Stimulated activated CD4-positive, alpha-beta T cell treated with anti-CD3 and anti-CD28 coated beads, Interleukin-1b, Interleukin-23, amount 100 ng/mL, for 48 hours (primary cell): ENCODE measurements at regions not wholly inside any gene's neighbourhood (a gene's known extent, or its start where the extent isn't known, plus 50 kb on each side); places are given as distances from the start of the nearest gene placed in this dataset.
"Not testable (repeated sequence)": the region's sequence is repeated elsewhere in the genome, so short reads cannot be mapped to it uniquely, and the experiment has no call there.

Experiments used
- DNase-seq: peaks from one replicate; pipeline ENCODE4 v3.0.0-alpha.2; 2020

- DNase-seq: no peak
Measured at GRCh38 chr4:123501733-123502132, 105.1 kb downstream of the SPRY1 start.

- no peak for DNase-seq
Measured at GRCh38 chr4:123503698-123504363, 107.2 kb downstream of the SPRY1 start.

- DNase-seq: no peak
Measured at GRCh38 chr4:123505095-123506010, 108.8 kb downstream of the SPRY1 start.

GRCh38 chr4:123506011-123506695, 109.6 kb downstream of the SPRY1 start:
- no peak for DNase-seq

GRCh38 chr4:123507376-123507775, 110.8 kb downstream of the SPRY1 start:
- DNase-seq: no peak

GRCh38 chr4:123510221-123510620, 113.6 kb downstream of the SPRY1 start:
- DNase-seq: no peak

- DNase-seq: no peak
Measured at GRCh38 chr4:123510659-123511058, 114.1 kb downstream of the SPRY1 start.

- DNase-seq: no peak
Measured at GRCh38 chr4:123516576-123516975, 120.0 kb downstream of the SPRY1 start.

- DNase-seq: no peak
Measured at GRCh38 chr4:123517176-123517575, 120.6 kb downstream of the SPRY1 start.

- no peak for DNase-seq
Measured at GRCh38 chr4:123517971-123518370, 121.4 kb downstream of the SPRY1 start.

GRCh38 chr4:123520325-123520724, 123.7 kb downstream of the SPRY1 start:
- no peak for DNase-seq

- no peak for DNase-seq
Measured at GRCh38 chr4:123522081-123522480, 125.5 kb downstream of the SPRY1 start.

GRCh38 chr4:123522646-123523045, 126.1 kb downstream of the SPRY1 start:
- no peak for DNase-seq

GRCh38 chr4:123524958-123525628, 128.5 kb downstream of the SPRY1 start:
- DNase-seq: no peak

- DNase-seq: peak; percentile 7
Measured at GRCh38 chr4:123526511-123526910, 129.9 kb downstream of the SPRY1 start.

GRCh38 chr4:123528501-123529277, 132.1 kb downstream of the SPRY1 start:
- DNase-seq: no peak

GRCh38 chr4:123529278-123529568, 132.6 kb downstream of the SPRY1 start:
- DNase-seq: no peak

GRCh38 chr4:123530357-123530756, 133.8 kb downstream of the SPRY1 start:
- DNase-seq: no peak

GRCh38 chr4:123535037-123535748, 138.6 kb downstream of the SPRY1 start:
- no peak for DNase-seq

GRCh38 chr4:123536225-123536624, 139.6 kb downstream of the SPRY1 start:
- no peak for DNase-seq

GRCh38 chr4:123537906-123538402, 141.4 kb downstream of the SPRY1 start:
- DNase-seq: not testable (repeated sequence)
